Activated T-helper 2 cell treated with anti-CD3 and anti-CD28 coated beads, Interferon-gamma antibody, Interleukin-2, Interleukin-4, amounts not matched to agents 10 μg/mL and 5 μg/mL and 100 μg/mL, durations not matched to agents 14 hours and 24 hours and 36 hours (primary cell): ENCODE measurements at regions not wholly inside any gene's neighbourhood (a gene's known extent, or its start where the extent isn't known, plus 50 kb on each side); places are given as distances from the start of the nearest gene placed in this dataset.
"Not testable (repeated sequence)": the region's sequence is repeated elsewhere in the genome, so short reads cannot be mapped to it uniquely, and the experiment has no call there.

Experiments
- DNase-seq: peaks from one replicate; pipeline ENCODE4 v3.0.0; 2021; ENCODE audit warnings: low spot score
- H3K27ac Mint-ChIP-seq: one replicate; pipeline ENCODE4 v1.8.0; 2021; ENCODE audit warnings: mixed read lengths
- H3K27me3 Mint-ChIP-seq: one replicate; pipeline ENCODE4 v1.8.0; 2021; ENCODE audit warnings: low read depth, mixed read lengths
- H3K36me3 Mint-ChIP-seq: one replicate; pipeline ENCODE4 v1.8.0; 2021; ENCODE audit warnings: low read depth, mixed read lengths
- H3K4me1 Mint-ChIP-seq: one replicate; pipeline ENCODE4 v1.8.0; 2021; ENCODE audit warnings: low read depth, mixed read lengths
- H3K4me3 Mint-ChIP-seq: one replicate; pipeline ENCODE4 v1.8.0; 2021; ENCODE audit warnings: low read depth, mild to moderate bottlenecking, moderate library complexity, mixed read lengths
- H3K9me3 Mint-ChIP-seq: one replicate; pipeline ENCODE4 v1.8.0; 2021; ENCODE audit warnings: mixed read lengths
- intact Hi-C: fragments of 100-400 bp; cut with micrococcal nuclease; formaldehyde crosslinking; loops from one replicate; pipeline ENCODE4 v1.15.1; 2023

- Mint-ChIP-seq H3K9me3 (no peaks in the 10 kb centered on the region), H3K4me3 (no peak overlapping the region), H3K36me3 (no peaks in the 10 kb centered on the region), H3K27ac (no peak overlapping the region), H3K27me3 (no peaks in the 10 kb centered on the region), H3K4me1 (peaks cover 4% of the 10 kb centered on the region)
- no peak for DNase-seq
- intact Hi-C loops, result no loop called here
Observed at GRCh38 chr6:141848029-141848890, 284.5 kb upstream of the GJE1 start.

- no peak for DNase-seq
- Mint-ChIP-seq H3K36me3 (no peaks in the 10 kb centered on the region), H3K4me3 (no peak overlapping the region), H3K27me3 (no peaks in the 10 kb centered on the region), H3K9me3 (no peaks in the 10 kb centered on the region), H3K4me1 (peaks cover 4% of the 10 kb centered on the region), H3K27ac (no peak overlapping the region)
- intact Hi-C loops, result no loop called here
Observed at GRCh38 chr6:141846639-141847038, 286.1 kb upstream of the GJE1 start.

DNA sequence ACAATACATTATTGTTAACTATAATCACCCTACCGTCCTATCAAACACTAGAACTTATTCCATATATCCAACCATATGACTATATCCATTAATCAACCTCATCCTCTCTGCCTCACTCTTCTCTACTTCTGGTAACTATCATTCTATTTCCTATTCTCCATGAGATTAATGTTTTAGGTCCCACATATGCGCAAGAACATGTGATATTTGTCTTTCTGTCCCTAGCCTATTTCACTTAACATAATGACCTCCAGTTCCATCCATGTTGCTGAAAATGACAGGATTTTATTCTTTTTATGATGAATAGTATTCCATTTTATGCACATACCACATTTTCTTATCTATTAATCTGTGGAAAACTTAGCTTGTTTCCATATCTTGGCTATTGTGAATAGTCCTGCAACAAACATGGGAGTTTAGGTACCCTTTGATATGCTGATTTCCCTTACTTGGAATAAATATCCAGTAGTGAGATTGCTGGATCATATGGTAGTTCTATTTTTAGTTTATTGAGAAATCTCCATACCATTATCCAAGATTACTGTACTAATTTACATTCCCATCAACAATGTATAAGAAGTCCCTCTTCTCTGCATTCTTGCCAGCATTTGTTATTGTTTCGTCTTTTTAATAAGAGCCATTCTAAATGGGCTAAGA, 289.4 kb upstream of the GJE1 start:
- H3K27me3 Mint-ChIP-seq, result no peaks in the 10 kb centered on the region
- intact Hi-C loops, result no loop called here
- H3K27ac Mint-ChIP-seq, result no peak overlapping the region
- no peaks in the 10 kb centered on the region for H3K9me3 Mint-ChIP-seq
- no peak for DNase-seq
- H3K4me3 Mint-ChIP-seq, result no peak overlapping the region
- H3K36me3 Mint-ChIP-seq, result no peaks in the 10 kb centered on the region
- H3K4me1 Mint-ChIP-seq, result peaks cover 3% of the 10 kb centered on the region

DNA sequence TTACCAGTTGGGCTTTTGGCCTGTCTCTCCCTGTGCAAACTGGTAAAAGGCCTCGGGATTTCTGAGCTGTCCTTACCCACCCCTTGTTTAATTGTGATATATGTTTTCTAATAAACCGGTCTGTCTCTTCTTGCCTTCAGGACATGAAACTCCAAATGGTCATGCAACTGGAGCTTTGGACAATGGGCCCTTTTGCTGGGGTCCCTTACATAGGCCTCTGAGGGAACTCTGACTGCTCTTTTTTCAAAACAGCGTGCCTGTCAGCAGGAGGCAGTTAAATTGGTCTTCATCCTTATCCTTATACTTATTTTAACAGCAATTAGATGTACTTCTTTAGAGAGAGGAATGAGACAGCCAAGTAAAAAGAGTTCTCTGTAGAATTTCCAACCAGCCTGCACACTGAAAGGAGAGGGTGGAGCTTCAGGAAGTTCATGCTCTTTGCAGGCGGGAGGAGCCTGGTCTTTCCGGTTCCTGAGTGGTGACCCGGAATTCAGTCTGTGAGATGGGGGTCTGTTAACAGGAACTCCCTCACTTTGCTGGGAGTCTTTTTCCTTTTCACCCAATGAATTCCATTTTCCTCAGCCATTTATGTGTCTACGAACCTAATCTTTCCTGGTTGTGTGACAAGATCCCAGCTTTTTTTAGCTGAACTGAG, 299.6 kb upstream of the GJE1 start:
- Mint-ChIP-seq H3K4me1 (no peaks in the 10 kb centered on the region), H3K27me3 (no peaks in the 10 kb centered on the region), H3K36me3 (no peaks in the 10 kb centered on the region), H3K9me3 (no peaks in the 10 kb centered on the region), H3K27ac (no peak overlapping the region), H3K4me3 (no peak overlapping the region)
- intact Hi-C loops, result no loop called here
- DNase-seq, result no peak

DNA sequence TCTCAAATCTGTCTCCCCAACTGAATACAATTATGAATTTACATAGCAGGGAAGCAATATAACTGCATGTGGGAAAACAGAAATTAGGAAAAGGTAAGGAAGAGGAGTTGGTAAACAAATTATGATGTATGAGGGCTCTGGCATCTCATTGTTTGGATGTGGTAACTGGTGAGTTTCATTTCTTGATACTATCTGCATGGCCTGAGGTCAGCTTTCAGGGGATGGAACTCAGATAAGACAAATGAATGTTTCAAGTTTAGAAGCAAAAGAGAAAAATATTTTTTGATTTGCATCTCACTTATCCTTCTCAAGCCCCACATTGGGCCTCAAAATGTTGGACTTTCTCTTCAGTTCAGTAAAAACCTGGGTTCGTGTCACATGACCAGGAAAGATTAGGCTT, 302.2 kb upstream of the GJE1 start:
- intact Hi-C loops, result loop anchor here (2.0 kb wide), 1 partner anchor 14 kb away; no protein-coding TSS in a partner anchor
- H3K4me3 Mint-ChIP-seq, result no peak overlapping the region
- no peaks in the 10 kb centered on the region for H3K36me3 Mint-ChIP-seq
- DNase-seq, result no peak
- no peaks in the 10 kb centered on the region for H3K9me3 Mint-ChIP-seq
- no peaks in the 10 kb centered on the region for H3K27me3 Mint-ChIP-seq
- H3K4me1 Mint-ChIP-seq, result no peaks in the 10 kb centered on the region
- no peak overlapping the region for H3K27ac Mint-ChIP-seq

GRCh38 chr6:141829566-141830360, 303.0 kb upstream of the GJE1 start:
- Mint-ChIP-seq H3K36me3 (no peaks in the 10 kb centered on the region), H3K4me3 (no peak overlapping the region), H3K4me1 (no peaks in the 10 kb centered on the region), H3K27me3 (no peaks in the 10 kb centered on the region), H3K9me3 (no peaks in the 10 kb centered on the region), H3K27ac (no peak overlapping the region)
- no peak for DNase-seq
- intact Hi-C loops, result loop anchor here (2.0 kb wide), 1 partner anchor 15 kb away; no protein-coding TSS in a partner anchor

DNA sequence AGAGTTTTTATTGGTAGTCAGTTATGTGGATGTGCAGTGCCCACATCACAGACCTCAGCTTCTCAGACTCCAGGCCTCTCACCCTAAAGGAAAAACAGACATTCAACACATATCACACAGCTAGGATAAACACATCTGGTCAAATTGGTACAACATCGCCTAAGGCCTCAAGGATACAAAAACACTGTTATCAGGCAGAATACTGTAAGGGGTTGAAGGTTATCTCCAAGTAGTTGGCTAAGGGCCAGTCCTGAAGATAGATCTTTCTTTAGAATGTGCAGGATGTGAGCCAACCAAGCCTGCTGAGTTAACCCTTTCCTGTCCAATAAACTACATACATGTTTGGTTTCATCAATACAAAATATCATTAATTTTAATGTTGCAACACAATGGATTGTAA, 308.4 kb upstream of the GJE1 start:
- no peaks in the 10 kb centered on the region for H3K4me1 Mint-ChIP-seq
- no peak for DNase-seq
- no peak overlapping the region for H3K4me3 Mint-ChIP-seq
- no peaks in the 10 kb centered on the region for H3K36me3 Mint-ChIP-seq
- H3K27me3 Mint-ChIP-seq, result no peaks in the 10 kb centered on the region
- no peak overlapping the region for H3K27ac Mint-ChIP-seq
- intact Hi-C loops, result no loop called here
- no peaks in the 10 kb centered on the region for H3K9me3 Mint-ChIP-seq

DNA sequence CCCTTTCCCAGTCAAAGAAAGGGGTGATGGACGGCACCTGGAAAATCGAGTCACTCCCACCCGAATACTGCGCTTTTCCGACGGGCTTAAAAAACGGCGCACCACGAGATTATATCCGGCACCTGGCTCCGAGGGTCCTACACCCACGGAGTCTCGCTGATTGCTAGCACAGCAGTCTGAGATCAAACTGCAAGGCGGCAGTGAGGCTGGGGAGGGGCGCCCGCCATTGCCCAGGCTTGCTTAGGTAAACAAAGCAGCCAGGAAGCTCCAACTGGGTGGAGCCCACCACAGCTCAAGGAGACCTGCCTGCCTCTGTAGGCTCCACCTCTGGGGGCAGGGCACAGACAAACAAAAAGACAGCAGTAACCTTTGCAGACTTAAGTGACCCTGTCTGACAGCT, 317.7 kb upstream of the GJE1 start:
- H3K27me3 Mint-ChIP-seq, H3K4me3 Mint-ChIP-seq, intact Hi-C loops, H3K4me1 Mint-ChIP-seq, H3K27ac Mint-ChIP-seq, H3K9me3 Mint-ChIP-seq, DNase-seq, H3K36me3 Mint-ChIP-seq: not testable (repeated sequence)

- intact Hi-C loops, result no loop called here
- no peak for DNase-seq
- Mint-ChIP-seq H3K27ac (no peak overlapping the region), H3K9me3 (no peaks in the 10 kb centered on the region), H3K36me3 (no peaks in the 10 kb centered on the region), H3K4me1 (no peaks in the 10 kb centered on the region), H3K4me3 (no peak overlapping the region), H3K27me3 (no peaks in the 10 kb centered on the region)
Observed at GRCh38 chr6:141809901-141810300, 322.8 kb upstream of the GJE1 start.

GRCh38 chr6:141808662-141809061, 324.1 kb upstream of the GJE1 start:
- H3K4me3 Mint-ChIP-seq, result no peak overlapping the region
- no peaks in the 10 kb centered on the region for H3K9me3 Mint-ChIP-seq
- no peak overlapping the region for H3K27ac Mint-ChIP-seq
- no peak for DNase-seq
- no peaks in the 10 kb centered on the region for H3K27me3 Mint-ChIP-seq
- no peaks in the 10 kb centered on the region for H3K36me3 Mint-ChIP-seq
- intact Hi-C loops, result no loop called here
- H3K4me1 Mint-ChIP-seq, result no peaks in the 10 kb centered on the region

DNA sequence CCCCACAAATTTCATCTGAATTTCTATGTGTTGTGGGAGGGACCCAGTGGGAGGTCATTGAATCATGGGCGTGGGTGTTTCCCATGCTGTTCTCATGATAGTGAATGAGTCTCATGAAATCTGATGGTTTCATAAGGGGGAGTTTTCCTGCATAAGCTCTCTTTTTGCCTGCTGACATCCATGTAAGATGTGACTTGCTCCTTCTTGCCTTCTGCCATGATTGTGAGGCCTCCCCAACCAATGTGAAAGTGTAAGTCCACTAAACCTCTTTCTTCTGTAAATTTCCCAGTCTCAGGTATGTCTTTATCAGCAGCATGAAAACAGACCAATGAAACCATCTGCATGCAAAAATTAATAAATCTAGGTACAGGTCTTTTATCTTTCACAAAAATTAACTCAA, 331.8 kb upstream of the GJE1 start:
- H3K4me1 Mint-ChIP-seq, H3K27ac Mint-ChIP-seq, DNase-seq, intact Hi-C loops, H3K4me3 Mint-ChIP-seq, H3K36me3 Mint-ChIP-seq, H3K9me3 Mint-ChIP-seq, H3K27me3 Mint-ChIP-seq: not testable (repeated sequence)

DNA sequence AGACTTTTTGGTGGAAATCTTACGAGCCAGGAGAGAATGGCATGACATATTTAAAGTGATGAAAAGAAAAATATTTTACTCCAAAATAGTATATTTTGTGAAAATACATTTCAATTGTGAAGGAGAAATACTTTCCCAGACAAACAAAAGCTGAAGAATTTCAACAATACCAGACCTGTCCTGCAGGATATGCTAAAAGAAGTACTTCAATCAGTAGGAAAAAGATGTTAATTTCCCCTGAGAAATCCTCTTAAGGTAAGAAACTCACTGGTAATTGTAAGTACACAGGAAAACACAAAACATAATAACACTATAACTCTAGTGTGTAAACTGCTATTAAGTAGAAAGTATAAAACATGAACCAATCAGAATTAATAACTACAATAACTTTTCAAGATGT, 341.8 kb upstream of the GJE1 start:
- H3K9me3 Mint-ChIP-seq, result no peaks in the 10 kb centered on the region
- no peak overlapping the region for H3K4me3 Mint-ChIP-seq
- DNase-seq, result no peak
- H3K27me3 Mint-ChIP-seq, result no peaks in the 10 kb centered on the region
- H3K36me3 Mint-ChIP-seq, result no peaks in the 10 kb centered on the region
- intact Hi-C loops, result no loop called here
- H3K27ac Mint-ChIP-seq, result no peak overlapping the region
- H3K4me1 Mint-ChIP-seq, result no peaks in the 10 kb centered on the region
